Effector memory CD8-positive, alpha-beta T cell (primary cell): ENCODE measurements at regions not wholly inside any gene's neighbourhood (a gene's known extent, or its start where the extent isn't known, plus 50 kb on each side); places are given as distances from the start of the nearest gene placed in this dataset.
A peak's percentile ranks its signal among the peaks of the same experiment; 100 is the strongest.

ENCODE experiments used
- ATAC-seq: fragments of 150-1000 bp; cut with Tn5 transposase; replicated peaks from 2 replicates; pipeline ENCODE4 v1.10.0; 2021; ENCODE audit warnings: mild to moderate bottlenecking, moderate library complexity
- DNase-seq, 3 experiments: peaks; one replicate each; pipeline ENCODE4 v3.0.0; 2021
- H3K27ac Mint-ChIP-seq, 2 donors: one replicate each; pipeline ENCODE4 v1.8.0; 2022; ENCODE audit warnings: mild to moderate bottlenecking in 2 of 2, mixed read lengths in 2 of 2, moderate library complexity in 2 of 2
- H3K27me3 Mint-ChIP-seq, 2 donors: one replicate each; pipeline ENCODE4 v1.8.0; 2022; ENCODE audit warnings: mixed read lengths in 2 of 2
- H3K36me3 Mint-ChIP-seq: one replicate; pipeline ENCODE4 v1.8.0; 2022; ENCODE audit warnings: mild to moderate bottlenecking, moderate library complexity, mixed read lengths; ENCODE audit not compliant: insufficient read depth
- H3K4me1 Mint-ChIP-seq, 2 donors: one replicate each; pipeline ENCODE4 v1.8.0; 2022; ENCODE audit warnings: low read depth in 2 of 2, mixed read lengths in 2 of 2
- H3K4me3 Mint-ChIP-seq, 2 donors: one replicate each; pipeline ENCODE4 v1.8.0; 2022; ENCODE audit warnings: mild to moderate bottlenecking in 2 of 2, mixed read lengths in 2 of 2, moderate library complexity in 2 of 2
- H3K9me3 Mint-ChIP-seq, 2 donors: one replicate each; pipeline ENCODE4 v1.8.0; 2022; ENCODE audit warnings: mixed read lengths in 2 of 2

- no peak overlapping the region for H3K27ac Mint-ChIP-seq
- no peaks in the 10 kb centered on the region for H3K9me3 Mint-ChIP-seq
- ATAC-seq = no peak
- no peaks in the 10 kb centered on the region for H3K36me3 Mint-ChIP-seq
- H3K4me1 Mint-ChIP-seq = no peaks in the 10 kb centered on the region
- peaks cover 21 to 30% of the 10 kb centered on the region in 2 donors for H3K27me3 Mint-ChIP-seq
- no peak for DNase-seq
- no peak overlapping the region for H3K4me3 Mint-ChIP-seq
Observed at GRCh38 chr10:21280971-21281572, 244.4 kb downstream of the SKIDA1 start.

DNA sequence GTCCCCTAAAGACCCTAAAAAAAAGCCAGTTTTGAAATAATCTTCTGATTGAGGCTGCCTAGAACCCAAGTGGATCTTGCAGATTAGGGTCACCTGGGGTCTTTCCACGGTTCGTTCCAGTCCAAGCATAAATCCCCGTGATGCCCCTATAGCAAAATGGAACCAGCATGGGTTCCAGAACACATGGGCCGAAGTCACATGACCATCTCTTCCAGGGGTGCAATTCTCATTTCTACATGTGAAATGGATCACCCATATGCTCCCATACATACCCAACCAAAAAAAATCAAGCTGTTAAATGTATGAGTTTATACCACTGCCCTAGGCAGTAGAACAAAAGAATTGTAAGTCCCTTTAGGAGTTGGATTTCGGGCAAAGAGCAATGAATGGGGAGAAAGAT is 245.4 kb downstream of the SKIDA1 start:
- Mint-ChIP-seq H3K4me1 (no peaks in the 10 kb centered on the region), H3K36me3 (no peaks in the 10 kb centered on the region), H3K4me3 (no peak overlapping the region), H3K9me3 (no peaks in the 10 kb centered on the region), H3K27me3 (peaks cover 10 to 23% of the 10 kb centered on the region in 2 donors), H3K27ac (no peak overlapping the region)
- ATAC-seq = no peak
- no peak for DNase-seq

DNA sequence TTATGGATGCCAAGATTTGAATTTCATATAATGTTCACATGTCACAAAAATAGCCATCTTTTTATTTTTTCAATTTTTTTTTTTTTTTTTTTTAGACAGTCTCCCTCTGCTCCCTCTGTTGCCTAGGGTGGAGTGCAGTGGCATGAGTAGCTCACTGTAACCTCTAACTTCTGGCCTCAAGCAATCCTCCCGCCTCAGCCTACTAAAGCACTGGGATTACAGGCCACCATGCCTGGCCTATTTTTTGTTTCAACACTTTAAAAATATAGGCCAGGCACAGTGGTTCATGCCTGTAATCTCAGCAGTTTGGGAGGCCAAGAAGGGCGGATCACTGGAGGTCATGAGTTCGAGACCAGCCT is 246.3 kb downstream of the SKIDA1 start:
- DNase-seq (no peak), ATAC-seq (no peak)
- H3K4me1 Mint-ChIP-seq = no peaks in the 10 kb centered on the region
- peaks cover 6 to 23% of the 10 kb centered on the region in 2 donors for H3K27me3 Mint-ChIP-seq
- H3K36me3 Mint-ChIP-seq = no peaks in the 10 kb centered on the region
- no peaks in the 10 kb centered on the region for H3K9me3 Mint-ChIP-seq
- H3K4me3 Mint-ChIP-seq = no peak overlapping the region
- no peak overlapping the region for H3K27ac Mint-ChIP-seq

DNA sequence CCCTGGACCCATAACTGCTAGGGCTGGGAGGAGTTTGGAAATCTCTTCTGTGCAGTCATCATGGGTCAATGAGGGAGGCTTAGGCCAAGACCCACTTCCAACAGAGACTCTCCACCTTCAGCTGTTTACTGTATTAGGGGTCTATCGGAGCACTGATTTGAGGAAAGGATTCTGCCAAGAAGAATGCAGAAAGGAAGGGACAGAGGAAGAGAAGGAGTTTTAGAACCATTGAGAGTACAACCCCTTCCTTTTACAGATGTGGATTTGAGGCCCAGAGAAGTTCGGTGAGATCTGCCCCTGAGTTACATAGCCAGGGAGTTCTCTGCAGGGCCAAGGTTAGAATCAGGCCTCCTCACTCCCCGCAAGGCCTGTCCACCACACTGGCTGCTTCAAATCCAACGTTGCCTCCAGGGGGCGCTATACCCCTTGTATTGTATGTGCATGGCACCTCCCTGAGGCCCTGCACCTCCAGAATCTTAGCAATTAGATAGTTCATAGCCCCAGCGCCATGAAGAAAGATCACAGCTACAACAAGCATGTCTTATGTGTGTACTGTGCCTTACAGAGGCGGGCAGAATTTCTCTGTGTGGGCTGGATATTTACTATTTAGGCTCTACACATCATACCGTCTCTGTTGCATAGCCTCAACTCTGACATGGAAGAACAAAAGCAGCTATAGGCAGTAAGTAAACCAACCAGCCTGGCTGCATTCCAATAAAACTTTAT is 246.8 kb downstream of the SKIDA1 start:
- H3K9me3 Mint-ChIP-seq = no peaks in the 10 kb centered on the region
- H3K4me3 Mint-ChIP-seq = no peak overlapping the region
- peaks cover 6 to 23% of the 10 kb centered on the region in 2 donors for H3K27me3 Mint-ChIP-seq
- no peak for ATAC-seq
- DNase-seq = peak; percentile 14 to 23 (median 22)
- H3K36me3 Mint-ChIP-seq = no peaks in the 10 kb centered on the region
- no peak overlapping the region for H3K27ac Mint-ChIP-seq
- H3K4me1 Mint-ChIP-seq = no peaks in the 10 kb centered on the region

DNA sequence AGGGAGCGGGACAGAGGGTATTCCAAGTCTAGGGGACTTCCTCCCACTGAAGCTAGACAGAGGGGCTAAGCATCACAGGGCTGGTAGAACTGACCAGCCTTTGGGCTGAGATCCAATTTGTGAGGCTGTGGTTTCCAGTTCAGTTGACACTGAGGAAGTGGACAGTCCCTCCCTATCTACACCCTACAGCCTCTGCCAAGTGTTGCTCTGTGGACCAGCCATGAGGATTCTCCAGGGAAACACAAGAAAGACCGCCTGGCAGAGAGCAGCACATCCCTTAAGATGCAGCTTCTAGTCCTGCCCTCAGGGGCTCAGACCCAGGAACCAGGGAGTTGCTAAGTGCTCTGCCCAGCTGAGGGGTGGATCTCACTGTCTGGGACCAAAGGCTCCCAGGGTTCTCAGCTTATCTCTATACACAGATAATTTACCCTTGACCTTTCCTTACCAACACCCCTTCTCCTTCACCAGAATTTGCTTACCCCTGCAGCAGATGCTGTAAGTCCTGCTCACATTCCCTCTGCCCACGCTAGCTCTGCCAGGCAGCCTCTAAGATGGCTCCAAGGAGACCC is 252.0 kb downstream of the SKIDA1 start:
- DNase-seq = no peak
- Mint-ChIP-seq H3K27me3 (peaks cover 5 to 14% of the 10 kb centered on the region in 2 donors), H3K27ac (no peak overlapping the region), H3K4me3 (no peak overlapping the region), H3K4me1 (no peaks in the 10 kb centered on the region), H3K36me3 (no peaks in the 10 kb centered on the region), H3K9me3 (peaks cover 3 to 7% of the 10 kb centered on the region in 2 donors)
- ATAC-seq = no peak

DNA sequence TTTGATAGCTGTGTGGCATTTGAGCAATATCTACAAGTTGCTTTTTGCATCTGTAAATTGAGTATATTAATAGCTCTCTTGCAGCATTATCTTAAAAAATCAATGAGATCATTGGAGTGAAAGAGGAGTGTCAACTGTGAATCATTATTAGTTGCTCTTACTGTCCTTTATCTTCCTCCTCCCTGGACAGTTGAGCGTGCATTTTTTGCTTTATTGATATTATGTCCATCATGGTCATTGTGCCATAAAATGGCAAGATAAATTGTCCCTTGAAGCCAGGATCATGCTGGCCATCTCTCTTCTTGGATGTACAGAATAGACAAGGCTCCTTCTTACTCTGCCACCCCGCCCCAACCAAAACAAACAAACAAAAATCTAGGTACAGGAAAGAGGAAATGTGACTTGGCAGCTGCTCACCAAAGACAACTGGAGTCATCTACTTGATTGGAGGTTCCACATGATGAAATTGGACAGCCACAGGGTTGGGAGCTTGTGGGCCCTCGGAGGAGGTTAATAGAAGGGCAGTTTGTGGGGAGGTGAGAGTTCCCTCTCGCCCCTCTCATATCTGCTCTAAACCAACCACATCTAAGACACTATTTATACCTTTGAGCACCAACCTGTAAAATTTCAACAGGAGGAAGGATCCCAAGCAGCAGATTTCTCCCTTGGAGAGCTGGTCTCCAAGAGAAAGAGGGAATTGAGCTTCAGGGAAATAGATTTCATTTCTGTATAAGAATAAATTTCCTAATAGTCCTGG is 252.7 kb downstream of the SKIDA1 start:
- H3K4me3 Mint-ChIP-seq = no peak overlapping the region
- ATAC-seq = no peak
- no peaks in the 10 kb centered on the region for H3K36me3 Mint-ChIP-seq
- no peak overlapping the region for H3K27ac Mint-ChIP-seq
- no peak for DNase-seq
- H3K27me3 Mint-ChIP-seq = peaks cover 5 to 14% of the 10 kb centered on the region in 2 donors
- H3K9me3 Mint-ChIP-seq = peaks cover 3 to 7% of the 10 kb centered on the region in 2 donors
- H3K4me1 Mint-ChIP-seq = no peaks in the 10 kb centered on the region

GRCh38 chr10:21270976-21271375 is 254.5 kb downstream of the SKIDA1 start:
- H3K27me3 Mint-ChIP-seq = peaks cover 5 to 6% of the 10 kb centered on the region in 2 donors
- no peak overlapping the region for H3K4me3 Mint-ChIP-seq
- no peak overlapping the region for H3K27ac Mint-ChIP-seq
- DNase-seq (no peak), ATAC-seq (no peak)
- peaks cover 3 to 7% of the 10 kb centered on the region in 2 donors for H3K9me3 Mint-ChIP-seq
- H3K4me1 Mint-ChIP-seq = no peaks in the 10 kb centered on the region
- H3K36me3 Mint-ChIP-seq = no peaks in the 10 kb centered on the region

DNA sequence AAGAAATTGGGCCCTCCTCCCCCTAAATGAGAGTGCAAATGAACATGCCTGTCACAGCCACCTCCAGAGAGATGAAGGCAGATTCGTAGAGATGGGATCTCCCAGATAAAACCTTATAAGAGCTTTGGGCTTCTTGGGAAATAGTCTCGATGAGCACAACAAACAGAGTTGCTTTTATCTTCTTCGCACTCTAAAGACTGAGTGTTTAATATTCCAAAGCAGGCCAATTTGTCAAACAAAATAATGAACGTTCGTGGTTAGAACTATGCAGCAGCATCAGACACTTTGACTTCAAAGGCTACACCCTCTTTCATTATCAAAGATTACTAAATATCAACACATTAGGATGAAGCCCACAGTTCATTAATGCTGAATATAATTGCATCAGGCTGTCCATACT is 256.2 kb downstream of the SKIDA1 start:
- DNase-seq (no peak), ATAC-seq (no peak)
- H3K27me3 Mint-ChIP-seq = peaks cover 5 to 6% of the 10 kb centered on the region in 2 donors
- H3K4me1 Mint-ChIP-seq = no peaks in the 10 kb centered on the region
- peaks cover 3 to 7% of the 10 kb centered on the region in 2 donors for H3K9me3 Mint-ChIP-seq
- H3K27ac Mint-ChIP-seq = no peak overlapping the region
- no peaks in the 10 kb centered on the region for H3K36me3 Mint-ChIP-seq
- no peak overlapping the region for H3K4me3 Mint-ChIP-seq

DNA sequence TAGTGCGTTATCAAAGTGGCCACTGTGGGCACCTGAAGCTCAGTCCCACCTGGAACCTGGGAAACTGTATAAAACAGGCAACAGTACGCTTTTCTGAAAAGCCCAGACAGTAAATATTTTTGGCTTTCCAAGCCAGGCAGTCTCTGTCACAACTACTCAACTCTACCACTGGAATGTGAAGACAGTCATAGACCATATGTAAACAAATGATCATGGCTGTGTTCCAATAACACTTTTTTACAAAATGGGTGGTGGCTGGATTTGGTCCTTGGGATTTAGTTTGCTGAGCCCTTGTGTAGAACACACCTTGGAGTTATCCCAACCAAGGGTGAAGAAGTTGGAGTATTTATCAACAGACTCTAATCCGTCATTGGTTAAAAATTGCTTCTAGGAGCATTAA is 259.9 kb downstream of the SKIDA1 start:
- Mint-ChIP-seq H3K4me1 (no peaks in the 10 kb centered on the region), H3K9me3 (peaks cover 1 to 2% of the 10 kb centered on the region in 2 donors), H3K27me3 (peaks cover under 1 to 7% of the 10 kb centered on the region in 2 donors), H3K4me3 (no peak overlapping the region), H3K36me3 (no peaks in the 10 kb centered on the region), H3K27ac (no peak overlapping the region)
- ATAC-seq (no peak), DNase-seq (no peak)

DNA sequence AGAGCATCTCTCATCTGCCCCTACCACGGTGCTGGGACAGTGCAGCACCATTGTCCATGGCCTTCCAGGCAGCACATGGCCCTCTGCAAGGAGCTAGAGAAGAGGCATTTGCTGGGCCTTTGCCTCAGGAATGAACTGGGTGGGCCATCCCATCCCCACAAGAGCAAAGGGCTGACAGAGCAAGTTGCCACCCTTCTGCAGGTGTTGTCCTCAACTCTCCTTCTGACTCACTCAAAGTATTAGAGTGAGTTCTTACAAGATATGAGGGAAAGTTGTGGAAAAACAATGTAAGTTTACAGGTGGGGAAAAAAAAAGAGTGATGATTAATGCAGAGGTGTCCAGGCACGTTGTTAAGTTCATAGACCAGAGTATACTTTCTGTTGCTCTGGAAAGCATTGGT is 261.2 kb downstream of the SKIDA1 start:
- H3K27me3 Mint-ChIP-seq = peaks cover 0 to 5% of the 10 kb centered on the region in 2 donors
- ATAC-seq (no peak), DNase-seq (no peak)
- H3K9me3 Mint-ChIP-seq = no peaks in the 10 kb centered on the region
- no peak overlapping the region for H3K4me3 Mint-ChIP-seq
- H3K27ac Mint-ChIP-seq = no peak overlapping the region
- no peaks in the 10 kb centered on the region for H3K4me1 Mint-ChIP-seq
- H3K36me3 Mint-ChIP-seq = no peaks in the 10 kb centered on the region

GRCh38 chr10:21263839-21264238 is 261.6 kb downstream of the SKIDA1 start:
- ATAC-seq (no peak), DNase-seq (no peak)
- H3K4me3 Mint-ChIP-seq = no peak overlapping the region
- H3K9me3 Mint-ChIP-seq = no peaks in the 10 kb centered on the region
- no peak overlapping the region for H3K27ac Mint-ChIP-seq
- peaks cover 0 to 5% of the 10 kb centered on the region in 2 donors for H3K27me3 Mint-ChIP-seq
- H3K4me1 Mint-ChIP-seq = no peaks in the 10 kb centered on the region
- H3K36me3 Mint-ChIP-seq = no peaks in the 10 kb centered on the region

DNA sequence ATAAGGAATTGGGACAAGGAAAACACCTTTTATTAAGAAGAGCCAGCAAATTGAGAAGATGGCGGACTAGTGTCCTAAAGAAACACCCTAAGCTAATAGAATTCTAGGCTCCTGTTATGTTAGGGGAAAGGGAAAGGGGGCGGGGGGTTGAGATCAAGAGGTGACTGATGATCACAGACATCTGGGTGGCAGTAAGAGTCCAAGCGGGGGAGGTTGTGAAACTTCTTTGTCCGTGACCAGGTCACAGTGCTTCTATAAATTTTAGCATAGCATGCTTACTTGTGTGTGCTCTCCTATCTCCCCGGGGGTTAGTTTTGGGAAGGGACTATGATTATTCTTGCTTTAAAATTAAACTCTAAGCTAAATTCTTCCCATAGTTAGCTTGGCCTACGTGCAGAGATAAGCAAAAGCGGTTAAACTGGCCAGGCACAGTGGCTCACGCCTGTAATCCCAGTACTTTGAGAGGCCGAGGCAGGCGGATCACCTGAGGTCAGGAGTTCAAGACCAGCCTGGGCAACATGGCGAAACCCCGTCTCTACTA is 262.1 kb downstream of the SKIDA1 start:
- ATAC-seq = no peak
- no peaks in the 10 kb centered on the region for H3K36me3 Mint-ChIP-seq
- no peak overlapping the region for H3K27ac Mint-ChIP-seq

GRCh38 chr10:21261842-21262294 is 263.6 kb downstream of the SKIDA1 start:
- Mint-ChIP-seq H3K27ac (no peak overlapping the region), H3K27me3 (peaks cover 0 to 5% of the 10 kb centered on the region in 2 donors), H3K9me3 (no peaks in the 10 kb centered on the region), H3K4me1 (no peaks in the 10 kb centered on the region), H3K36me3 (no peaks in the 10 kb centered on the region), H3K4me3 (no peak overlapping the region)
- DNase-seq (no peak), ATAC-seq (no peak)

More for the DNA sequence above, 262.1 kb downstream of the SKIDA1 start:
- no peak for DNase-seq
- H3K9me3 Mint-ChIP-seq = no peaks in the 10 kb centered on the region
- H3K4me1 Mint-ChIP-seq = no peaks in the 10 kb centered on the region
- no peak overlapping the region for H3K4me3 Mint-ChIP-seq
- H3K27me3 Mint-ChIP-seq = peaks cover 0 to 5% of the 10 kb centered on the region in 2 donors
